ENCODE measurements at regions not wholly inside any gene's neighbourhood (a gene's known extent, or its start where the extent isn't known, plus 50 kb on each side); places are given as distances from the start of the nearest gene placed in this dataset.

GRCh38 chr13:79943346-79944023 is 397.4 kb downstream of the SPRY2 start:
- TF ChIP-seq POLR2AphosphoS5 (IDR thresholded peaks at IDR 0.05) (no peak), POLR2A (IDR thresholded peaks at IDR 0.05) (no peak)
- TF ChIP-seq, protein P1, sequence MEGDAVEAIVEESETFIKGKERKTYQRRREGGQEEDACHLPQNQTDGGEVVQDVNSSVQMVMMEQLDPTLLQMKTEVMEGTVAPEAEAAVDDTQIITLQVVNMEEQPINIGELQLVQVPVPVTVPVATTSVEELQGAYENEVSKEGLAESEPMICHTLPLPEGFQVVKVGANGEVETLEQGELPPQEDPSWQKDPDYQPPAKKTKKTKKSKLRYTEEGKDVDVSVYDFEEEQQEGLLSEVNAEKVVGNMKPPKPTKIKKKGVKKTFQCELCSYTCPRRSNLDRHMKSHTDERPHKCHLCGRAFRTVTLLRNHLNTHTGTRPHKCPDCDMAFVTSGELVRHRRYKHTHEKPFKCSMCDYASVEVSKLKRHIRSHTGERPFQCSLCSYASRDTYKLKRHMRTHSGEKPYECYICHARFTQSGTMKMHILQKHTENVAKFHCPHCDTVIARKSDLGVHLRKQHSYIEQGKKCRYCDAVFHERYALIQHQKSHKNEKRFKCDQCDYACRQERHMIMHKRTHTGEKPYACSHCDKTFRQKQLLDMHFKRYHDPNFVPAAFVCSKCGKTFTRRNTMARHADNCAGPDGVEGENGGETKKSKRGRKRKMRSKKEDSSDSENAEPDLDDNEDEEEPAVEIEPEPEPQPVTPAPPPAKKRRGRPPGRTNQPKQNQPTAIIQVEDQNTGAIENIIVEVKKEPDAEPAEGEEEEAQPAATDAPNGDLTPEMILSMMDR (IDR thresholded peaks at IDR 0.05) = no peak
- 87% methylated on average over 2 of the region's 2 CpGs for WGBS
- no peaks in the 10 kb centered on the region for H3K4me1 ChIP-seq (replicated peaks)
- H3K4me3 ChIP-seq = no peak overlapping the region
- H3K27me3 ChIP-seq (replicated peaks; ENCODE audit: insufficient read depth) = no peaks in the 10 kb centered on the region
- no peak for DNase-seq (ENCODE audit: low spot score)
- no peaks in the 10 kb centered on the region for H3K36me3 ChIP-seq
- no peak overlapping the region for H3K27ac ChIP-seq
- H3K9me3 ChIP-seq = no peaks in the 10 kb centered on the region
- intact Hi-C loops (cut with DNase I) = no loop called here

- DNase-seq (ENCODE audit: low spot score) = no peak
- intact Hi-C loops (cut with DNase I) = no loop called here
- TF ChIP-seq, protein P1 (IDR thresholded peaks at IDR 0.05) = no peak
- no peak for TF ChIP-seq POLR2AphosphoS5 (IDR thresholded peaks at IDR 0.05)
- TF ChIP-seq POLR2A (IDR thresholded peaks at IDR 0.05) = no peak
- Histone ChIP-seq H3K36me3 (no peaks in the 10 kb centered on the region), H3K9me3 (no peaks in the 10 kb centered on the region), H3K4me3 (no peak overlapping the region), H3K27ac (no peak overlapping the region), H3K27me3 (replicated peaks; ENCODE audit: insufficient read depth) (no peaks in the 10 kb centered on the region), H3K4me1 (replicated peaks) (no peaks in the 10 kb centered on the region)
- 97% methylated on average over 5 of the region's 5 CpGs for WGBS
Observed at GRCh38 chr13:79941752-79942151, 399.2 kb downstream of the SPRY2 start.

- 78% methylated on average over 2 of the region's 2 CpGs for WGBS
- TF ChIP-seq, protein P1 (IDR thresholded peaks at IDR 0.05) = no peak
- no peak for TF ChIP-seq POLR2A (IDR thresholded peaks at IDR 0.05)
- TF ChIP-seq POLR2AphosphoS5 (IDR thresholded peaks at IDR 0.05) = no peak
Observed at GRCh38 chr13:79939689-79940088, 401.2 kb downstream of the SPRY2 start.

GRCh38 chr13:79937771-79938216 is 403.1 kb downstream of the SPRY2 start:
- intact Hi-C loops (cut with DNase I) = no loop called here
- TF ChIP-seq POLR2A (IDR thresholded peaks at IDR 0.05) = no peak
- TF ChIP-seq, protein P1 (IDR thresholded peaks at IDR 0.05) = no peak
- TF ChIP-seq POLR2AphosphoS5 (IDR thresholded peaks at IDR 0.05) = no peak
- H3K27ac ChIP-seq = no peak overlapping the region
- no peak for DNase-seq (ENCODE audit: low spot score)
- no peaks in the 10 kb centered on the region for H3K4me1 ChIP-seq (replicated peaks)
- no peaks in the 10 kb centered on the region for H3K36me3 ChIP-seq
- 100% methylated on average over 3 of the region's 3 CpGs for WGBS
- no peaks in the 10 kb centered on the region for H3K27me3 ChIP-seq (replicated peaks; ENCODE audit: insufficient read depth)
- no peak overlapping the region for H3K4me3 ChIP-seq
- H3K9me3 ChIP-seq = no peaks in the 10 kb centered on the region

More at GRCh38 chr13:79939689-79940088, 401.2 kb downstream of the SPRY2 start:
- H3K27me3 ChIP-seq (replicated peaks; ENCODE audit: insufficient read depth) = no peaks in the 10 kb centered on the region
- no peak for DNase-seq (ENCODE audit: low spot score)
- no peaks in the 10 kb centered on the region for H3K4me1 ChIP-seq (replicated peaks)
- no peak overlapping the region for H3K27ac ChIP-seq
- no peaks in the 10 kb centered on the region for H3K9me3 ChIP-seq
- intact Hi-C loops (cut with DNase I) = no loop called here
- H3K4me3 ChIP-seq = no peak overlapping the region
- H3K36me3 ChIP-seq = no peaks in the 10 kb centered on the region

DNA sequence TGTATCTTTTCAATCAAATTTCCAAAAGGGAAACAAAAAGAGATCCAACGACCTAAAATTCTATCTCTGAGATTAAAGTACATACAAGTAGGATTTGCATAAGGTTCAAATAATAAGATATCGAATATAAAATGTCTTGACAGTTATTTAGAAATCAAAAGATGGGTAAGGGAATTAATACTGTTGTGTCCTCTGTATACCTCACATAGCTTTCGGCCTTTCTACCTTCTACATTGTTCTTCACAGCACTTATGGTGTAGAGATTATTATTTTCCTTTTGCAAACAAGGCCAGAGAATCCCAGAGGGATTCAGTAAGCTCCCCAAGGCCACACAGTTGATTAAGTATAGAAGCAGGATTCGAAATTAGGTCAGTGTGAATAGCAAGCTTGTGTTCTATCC is 403.6 kb downstream of the SPRY2 start:
- intact Hi-C loops (cut with DNase I) = no loop called here
- no peak for DNase-seq (ENCODE audit: low spot score)
- Histone ChIP-seq H3K36me3 (no peaks in the 10 kb centered on the region), H3K9me3 (no peaks in the 10 kb centered on the region), H3K4me3 (no peak overlapping the region), H3K27me3 (replicated peaks; ENCODE audit: insufficient read depth) (no peaks in the 10 kb centered on the region), H3K27ac (no peak overlapping the region), H3K4me1 (replicated peaks) (no peaks in the 10 kb centered on the region)
- TF ChIP-seq POLR2AphosphoS5 (IDR thresholded peaks at IDR 0.05) = no peak
- TF ChIP-seq POLR2A (IDR thresholded peaks at IDR 0.05) = no peak
- TF ChIP-seq, protein P1 (IDR thresholded peaks at IDR 0.05) = no peak
- 92% methylated on average over 4 of the region's 4 CpGs for WGBS

Data from prostate gland (tissue), 2 donors.